Retinal pigment epithelial cell (primary cell): ENCODE measurements at regions not wholly inside any gene's neighbourhood (a gene's known extent, or its start where the extent isn't known, plus 50 kb on each side); places are given as distances from the start of the nearest gene placed in this dataset.

ENCODE experiments used
- DNase-seq: peaks from one replicate; pipeline ENCODE4 v3.0.0-alpha.2; 2010; ENCODE audit warnings: low read depth
- H3K4me3 ChIP-seq: 2 replicates; pipeline ENCODE4 v1.5.1; 2011; ENCODE audit warnings: mild to moderate bottlenecking, low read length, control low read depth, moderate library complexity
- CTCF ChIP-seq: conservative IDR thresholded peaks from 2 replicates; pipeline ENCODE4 v1.5.1; 2011; ENCODE audit warnings: low read depth, low read length, control low read depth, inconsistent platforms

GRCh38 chr11:31947051-31947450 lies 135.9 kb upstream of the PAX6 start:
- DNase-seq: no peak
- H3K4me3 ChIP-seq: no peak overlapping the region
- no peak for TF ChIP-seq CTCF

DNA sequence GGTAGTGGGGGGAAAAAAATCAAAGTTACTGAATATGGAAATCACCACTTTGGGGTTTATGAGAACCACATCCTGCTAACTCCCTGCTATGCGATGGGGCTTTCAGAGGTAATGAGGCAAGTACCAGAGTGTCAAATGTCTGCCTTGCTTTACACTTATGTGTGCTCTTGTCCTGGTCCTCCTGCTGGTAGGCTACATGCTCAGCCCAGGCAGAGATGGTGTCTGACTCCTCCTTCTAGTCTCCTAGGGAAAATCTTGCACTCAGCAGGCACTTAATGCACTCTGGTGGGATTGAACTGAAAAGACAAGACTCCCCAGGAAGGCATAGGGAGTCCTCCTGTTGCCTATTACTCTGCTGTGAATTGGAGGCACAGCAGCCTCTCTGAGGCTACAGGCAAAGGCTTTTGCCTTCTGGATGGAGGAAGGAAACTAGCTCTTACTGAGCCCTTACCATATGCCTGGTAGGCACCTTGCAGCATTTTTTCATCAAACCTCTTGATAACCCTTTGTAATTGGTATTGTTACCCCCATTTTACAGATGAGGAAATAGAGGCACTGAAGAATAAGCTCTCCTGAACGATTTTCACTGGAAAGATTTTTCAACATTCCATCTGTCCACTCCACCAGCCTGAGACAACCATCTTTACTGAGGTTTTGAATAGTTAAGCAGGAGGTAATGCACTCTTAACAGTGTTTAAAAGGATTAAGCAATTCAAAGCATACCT lies 132.1 kb upstream of the PAX6 start:
- no peak for TF ChIP-seq CTCF
- no peak overlapping the region for H3K4me3 ChIP-seq
- DNase-seq: no peak

GRCh38 chr11:31940371-31941037 lies 129.4 kb upstream of the PAX6 start:
- TF ChIP-seq CTCF: no peak
- no peak overlapping the region for H3K4me3 ChIP-seq
- DNase-seq: no peak

GRCh38 chr11:31939004-31939403 lies 127.9 kb upstream of the PAX6 start:
- no peak for TF ChIP-seq CTCF
- no peak for DNase-seq
- no peak overlapping the region for H3K4me3 ChIP-seq

DNA sequence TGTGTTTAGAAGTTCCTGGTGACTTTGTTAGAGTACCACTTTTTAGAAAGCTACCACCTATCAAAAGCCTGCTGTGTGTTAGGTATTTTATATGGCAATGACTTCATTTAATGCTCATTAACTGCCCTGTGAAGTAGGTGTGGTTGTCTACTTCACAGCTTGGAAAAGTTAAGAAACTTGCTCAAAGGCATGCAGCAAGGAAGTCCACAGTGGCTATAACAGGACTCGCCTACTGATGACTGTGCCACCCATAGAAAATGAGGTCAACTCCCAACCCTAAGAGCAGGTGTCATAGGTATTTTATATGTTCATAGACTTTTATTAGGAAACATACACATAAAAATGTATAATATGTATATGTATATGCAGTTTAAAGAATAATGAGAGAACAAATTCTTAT lies 125.2 kb upstream of the PAX6 start:
- no peak for DNase-seq
- no peak overlapping the region for H3K4me3 ChIP-seq
- no peak for TF ChIP-seq CTCF

GRCh38 chr11:31932879-31933278 lies 121.8 kb upstream of the PAX6 start:
- no peak for DNase-seq
- TF ChIP-seq CTCF: no peak
- no peak overlapping the region for H3K4me3 ChIP-seq

GRCh38 chr11:31927982-31928381 lies 116.9 kb upstream of the PAX6 start:
- H3K4me3 ChIP-seq: no peak overlapping the region
- TF ChIP-seq CTCF: no peak
- DNase-seq: no peak
